ENCODE measurements at regions not wholly inside any gene's neighbourhood (a gene's known extent, or its start where the extent isn't known, plus 50 kb on each side); places are given as distances from the start of the nearest gene placed in this dataset.

DNA sequence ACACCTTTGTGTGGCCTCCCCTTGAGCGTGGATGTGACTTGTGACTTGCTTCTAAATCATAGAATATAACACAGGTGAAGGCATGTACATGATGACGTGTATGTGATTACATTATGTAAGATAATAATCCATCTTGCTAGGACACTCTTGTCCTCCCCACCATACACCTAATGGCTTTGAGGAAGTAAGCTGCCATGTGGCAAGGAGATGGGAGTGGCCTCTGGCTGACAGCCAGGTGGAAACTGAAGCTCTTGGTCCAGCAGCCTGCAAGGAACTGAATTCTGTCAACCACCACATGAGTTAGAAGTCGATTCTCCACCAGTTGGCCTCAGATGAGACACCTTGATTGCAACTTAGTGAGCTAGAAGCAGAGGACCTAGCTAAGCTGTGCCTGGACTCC, 67.4 kb upstream of the ELN start:
- TF ChIP-seq EZH2phosphoT487 (IDR thresholded peaks at IDR 0.05; ENCODE audit: insufficient read depth, low read depth) (no peak), EZH2 (IDR thresholded peaks at IDR 0.05; ENCODE audit: insufficient read depth, poor library complexity, severe bottlenecking) (no peak)

Data from GM23248 (cell line).